GM19468 (cell line): ENCODE measurements at regions not wholly inside any gene's neighbourhood (a gene's known extent, or its start where the extent isn't known, plus 50 kb on each side); places are given as distances from the start of the nearest gene placed in this dataset.

Experiments
- ATAC-seq: cut with Tn5 transposase; IDR thresholded peaks from one replicate; pipeline ENCODE4 v1.9.1; 2021; ENCODE audit warnings: mild to moderate bottlenecking, moderate library complexity, moderate number of reproducible peaks; ENCODE audit not compliant: unreplicated experiment; ENCODE audit errors: extremely low read depth

DNA sequence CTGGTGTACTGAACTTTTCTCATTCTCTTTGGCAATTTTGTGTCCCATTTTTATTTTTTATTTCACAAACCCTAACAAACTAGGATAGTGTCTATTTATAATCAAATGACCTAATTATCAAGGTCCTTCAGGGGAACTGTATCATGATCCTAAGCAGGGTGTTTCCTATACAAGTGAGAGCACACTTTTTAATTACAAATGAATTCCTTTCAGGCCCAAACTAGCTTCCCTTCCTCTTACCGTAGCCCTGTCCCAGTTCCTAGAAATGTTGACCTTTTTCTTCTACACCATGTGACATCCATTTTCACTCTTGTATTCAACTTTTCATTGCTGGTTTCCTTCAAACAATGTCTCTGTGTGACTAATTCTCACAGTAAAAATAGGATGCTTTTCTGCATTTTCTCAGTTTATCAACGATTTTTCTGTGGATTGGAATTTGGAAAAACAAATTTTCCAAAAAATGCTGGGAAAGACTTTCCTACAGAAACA lies 411.4 kb downstream of the CCDC91 start:
- ATAC-seq, result no peak

DNA sequence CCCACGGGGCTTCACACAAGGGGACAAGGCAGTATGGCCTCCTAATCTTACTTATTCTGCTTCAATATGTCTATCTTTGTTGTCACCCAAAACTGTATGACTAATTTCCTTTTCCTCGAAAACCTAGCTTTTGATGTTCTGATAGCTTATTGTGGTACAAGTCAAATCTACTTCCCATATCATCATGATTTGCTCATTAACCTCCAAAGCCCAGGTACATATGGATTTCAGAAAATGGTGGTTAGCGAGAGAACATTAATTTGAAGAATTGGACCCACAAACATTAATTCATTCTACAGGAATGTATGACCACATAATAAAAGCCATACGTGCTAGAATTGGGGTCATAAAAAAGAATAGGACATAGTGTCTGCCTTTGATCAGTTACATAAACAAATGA lies 412.5 kb downstream of the CCDC91 start:
- no peak for ATAC-seq

DNA sequence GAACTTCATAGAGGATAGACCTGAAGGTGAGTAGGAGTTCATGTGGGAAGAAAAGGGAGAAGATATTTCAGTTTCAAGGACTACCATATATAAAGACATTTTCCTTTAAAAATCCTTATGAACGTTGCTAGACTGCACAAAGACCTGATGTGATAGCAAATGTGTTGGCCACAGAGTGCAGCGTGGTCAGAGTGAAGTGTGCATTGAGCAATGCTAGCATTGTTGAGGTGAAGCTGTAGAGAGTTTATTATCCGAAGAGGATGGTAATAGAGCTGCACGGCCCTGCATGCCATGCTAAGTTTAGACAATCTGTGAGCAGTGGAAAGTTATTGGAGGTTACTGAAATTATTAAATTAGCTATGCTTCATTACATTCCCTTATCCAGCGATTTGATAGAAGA lies 413.0 kb downstream of the CCDC91 start:
- no peak for ATAC-seq

DNA sequence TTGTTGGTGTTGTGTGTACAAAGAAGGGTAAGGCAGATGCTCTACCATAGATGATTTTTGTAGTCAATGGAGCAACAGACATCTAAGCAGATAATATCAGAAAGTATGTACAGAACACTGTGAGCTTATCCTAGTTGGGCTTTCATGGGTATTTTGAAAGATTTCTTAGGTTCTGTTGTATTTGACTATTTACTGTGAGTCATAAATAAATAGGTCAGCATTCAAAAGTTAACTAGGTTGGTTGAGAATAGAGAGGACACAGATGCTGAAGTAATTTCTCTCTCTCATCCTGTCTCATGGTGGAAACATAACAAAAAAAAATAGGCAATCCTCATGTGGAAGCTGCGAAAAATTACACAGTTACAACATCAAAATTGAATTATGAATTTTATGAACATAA lies 413.5 kb downstream of the CCDC91 start:
- ATAC-seq, result no peak

DNA sequence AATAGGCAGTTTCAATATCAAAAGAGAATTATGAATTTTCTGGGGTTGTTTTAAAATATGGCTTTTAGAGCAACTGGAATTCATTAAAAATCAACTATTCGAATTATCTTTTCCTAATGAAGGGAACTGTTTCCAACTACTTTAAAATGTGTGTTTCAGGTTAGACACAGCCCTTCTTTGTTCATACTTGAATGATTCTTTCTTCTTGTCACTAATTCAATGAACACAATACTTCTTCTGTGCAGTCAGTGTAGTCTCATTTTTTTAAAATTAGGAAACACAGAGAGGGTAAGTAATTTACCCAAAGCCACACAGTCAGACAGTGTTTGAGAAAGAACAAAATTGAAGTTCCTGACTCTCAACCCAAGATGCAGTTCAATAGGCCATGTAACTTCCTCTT lies 414.0 kb downstream of the CCDC91 start:
- ATAC-seq, result no peak

DNA sequence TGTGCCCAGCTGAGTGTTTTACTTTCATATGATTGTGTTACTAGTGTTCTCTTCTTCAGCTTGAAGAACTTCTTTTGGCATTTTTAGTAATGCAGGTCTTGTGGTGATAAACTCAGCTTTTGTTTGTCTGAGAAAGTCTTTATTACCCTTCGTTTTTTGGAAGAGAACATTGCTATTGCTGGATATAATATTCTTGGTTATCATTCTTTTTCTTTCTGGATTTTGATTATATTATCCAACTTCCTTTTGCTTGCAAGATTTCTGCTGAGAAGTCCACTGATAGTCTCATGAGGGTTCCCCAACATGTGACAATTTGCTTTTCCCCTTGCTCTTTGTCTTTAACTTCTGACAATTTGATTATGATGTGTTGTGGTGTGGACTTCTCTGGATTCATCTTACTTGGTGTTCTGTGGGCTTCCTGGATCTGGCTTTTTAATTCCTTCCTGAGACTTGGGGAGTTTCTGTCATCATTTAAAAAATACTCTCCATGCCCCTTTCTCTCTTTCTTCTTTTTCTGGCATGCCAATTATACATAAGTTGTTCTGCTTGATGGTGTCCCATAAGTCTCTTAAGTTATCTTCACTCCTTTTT lies 416.8 kb downstream of the CCDC91 start:
- no peak for ATAC-seq

DNA sequence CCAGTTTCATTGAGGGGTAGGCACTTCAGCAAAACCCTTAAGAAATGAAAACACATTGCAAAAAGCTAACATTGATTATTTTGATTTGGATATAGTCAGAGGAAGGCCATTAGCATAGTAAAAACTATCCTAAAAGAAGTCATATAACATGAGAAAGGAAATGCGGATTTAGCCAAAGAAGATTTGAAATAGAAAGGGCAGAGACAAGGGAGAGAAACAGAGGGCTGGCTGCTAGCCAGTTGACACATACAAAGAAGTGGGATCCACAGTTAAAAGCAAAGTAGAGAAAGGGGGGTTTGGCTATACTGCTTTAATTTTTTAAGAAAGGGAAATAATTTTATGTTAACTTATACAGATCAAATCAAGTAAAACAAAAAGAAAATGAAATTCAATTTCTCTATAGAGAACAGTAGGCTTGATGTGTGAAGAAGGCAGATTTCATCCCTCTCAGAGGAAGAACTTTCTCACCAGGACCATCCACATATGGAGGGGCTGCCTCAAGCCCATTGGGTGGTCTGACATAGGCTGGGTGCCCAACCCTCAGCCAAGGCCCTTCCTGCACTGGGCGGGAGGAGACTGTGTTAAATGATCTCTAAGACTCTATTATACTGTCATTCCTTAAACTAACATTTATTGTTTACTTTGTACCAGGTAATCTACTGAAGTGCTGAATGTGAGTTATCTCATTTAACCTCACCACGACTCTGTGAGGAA lies 420.3 kb downstream of the CCDC91 start:
- no peak for ATAC-seq

DNA sequence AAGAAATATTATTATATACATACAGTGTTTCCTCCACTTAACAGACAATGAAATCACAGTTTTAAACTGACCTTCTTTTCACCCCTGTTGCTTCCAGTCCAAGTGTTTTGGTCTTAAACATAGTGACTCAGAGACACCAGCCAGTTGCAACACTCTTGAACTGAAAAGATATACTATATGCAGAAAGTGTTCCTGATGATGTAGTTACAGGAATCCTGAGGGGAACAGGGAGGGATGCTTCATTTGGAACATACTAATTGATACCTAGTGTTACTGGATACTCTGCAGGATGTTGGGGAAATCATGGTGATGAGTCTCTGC lies 420.8 kb downstream of the CCDC91 start:
- ATAC-seq, result no peak

DNA sequence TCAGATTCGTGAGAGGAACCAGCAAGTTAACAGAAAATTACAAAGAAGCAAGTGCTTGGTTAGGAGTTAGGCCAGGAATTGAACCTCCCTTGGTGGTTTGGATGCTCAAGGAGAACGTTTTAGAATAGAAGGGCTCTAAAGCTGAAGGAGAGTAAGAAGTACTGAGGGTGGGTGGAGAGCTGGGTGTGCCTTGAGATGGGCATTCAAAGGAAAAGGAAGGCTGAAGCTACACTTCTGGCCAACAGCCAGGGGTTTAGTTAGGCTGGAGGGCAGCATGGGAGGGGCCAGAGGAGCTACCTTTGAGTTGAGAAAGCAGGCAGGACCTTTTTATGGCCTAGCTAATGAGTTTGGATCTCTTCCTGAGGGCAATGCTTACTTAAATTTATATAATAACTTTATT lies 421.2 kb downstream of the CCDC91 start:
- no peak for ATAC-seq

DNA sequence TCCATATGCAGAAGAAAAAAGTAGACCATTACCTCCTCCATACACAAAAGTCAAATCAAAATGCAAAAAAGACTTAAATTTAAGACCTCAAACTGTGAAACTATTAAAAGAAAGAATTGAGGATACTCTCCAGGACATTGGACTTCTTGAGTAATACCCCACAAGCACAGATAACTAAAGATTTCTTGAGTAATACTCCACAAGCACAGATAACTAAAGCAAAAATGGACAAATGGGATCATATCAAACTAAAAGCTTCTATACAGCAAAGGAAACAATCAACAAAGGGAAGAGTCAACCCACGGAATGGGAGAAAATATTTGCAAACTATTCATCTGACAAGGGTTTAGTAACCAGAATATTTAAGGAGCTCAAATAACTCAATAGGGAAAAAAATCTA lies 427.9 kb downstream of the CCDC91 start:
- ATAC-seq, result no peak

DNA sequence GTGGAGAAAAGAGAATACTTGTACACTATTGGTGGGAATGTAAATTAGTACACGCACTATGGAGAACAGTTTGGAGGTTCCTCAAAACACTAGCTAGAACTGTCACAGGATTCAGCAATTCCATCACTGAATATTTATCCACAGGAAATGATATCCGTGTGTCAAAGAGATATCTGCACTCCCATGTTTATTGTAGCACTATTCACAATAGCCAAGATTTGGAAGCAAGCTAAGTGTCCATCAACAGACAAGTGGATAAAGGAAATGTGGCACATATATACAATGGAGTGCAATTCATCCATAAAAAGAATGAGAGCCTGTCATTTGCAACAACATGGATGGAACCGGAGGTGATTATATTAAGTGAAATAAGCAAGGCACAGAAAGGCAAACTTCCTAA lies 428.5 kb downstream of the CCDC91 start:
- ATAC-seq, result no peak

DNA sequence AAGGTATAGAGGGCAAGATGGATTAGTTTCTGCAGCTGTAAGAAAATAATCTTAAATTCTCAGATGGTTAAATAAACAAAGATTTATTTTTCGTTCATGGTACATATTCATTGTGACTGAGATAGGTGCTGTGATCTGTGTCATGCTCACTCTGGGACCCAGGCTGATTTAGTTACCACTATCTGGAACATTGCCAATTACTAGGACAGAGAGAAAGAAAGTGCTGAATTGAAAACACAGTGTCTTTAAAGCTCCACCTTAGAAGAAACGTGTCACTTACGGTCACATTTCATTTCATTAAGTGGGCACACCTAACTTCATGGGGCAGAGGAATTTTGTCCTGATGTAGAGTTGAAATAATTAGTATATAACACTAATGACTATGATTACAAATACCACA lies 430.0 kb downstream of the CCDC91 start:
- ATAC-seq, result no peak

DNA sequence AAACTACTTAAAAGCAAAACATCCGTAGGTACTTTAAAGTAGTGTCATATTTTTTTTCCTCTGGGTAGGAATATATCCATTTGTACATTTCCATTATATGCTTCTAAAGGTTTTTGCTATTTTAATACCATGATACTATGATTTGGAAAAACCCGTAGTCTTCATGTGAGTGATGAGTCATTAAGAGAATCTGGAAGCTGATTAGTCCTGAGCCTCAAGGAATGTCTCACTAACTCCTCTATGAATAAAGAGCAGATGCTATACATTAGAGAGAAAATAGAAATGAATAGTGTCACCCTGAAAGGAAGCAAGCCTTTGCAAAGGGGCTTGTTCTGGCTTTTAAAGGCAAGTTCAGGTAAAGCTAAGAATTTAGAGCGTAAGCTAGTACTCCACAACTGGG lies 432.1 kb downstream of the CCDC91 start:
- no peak for ATAC-seq

DNA sequence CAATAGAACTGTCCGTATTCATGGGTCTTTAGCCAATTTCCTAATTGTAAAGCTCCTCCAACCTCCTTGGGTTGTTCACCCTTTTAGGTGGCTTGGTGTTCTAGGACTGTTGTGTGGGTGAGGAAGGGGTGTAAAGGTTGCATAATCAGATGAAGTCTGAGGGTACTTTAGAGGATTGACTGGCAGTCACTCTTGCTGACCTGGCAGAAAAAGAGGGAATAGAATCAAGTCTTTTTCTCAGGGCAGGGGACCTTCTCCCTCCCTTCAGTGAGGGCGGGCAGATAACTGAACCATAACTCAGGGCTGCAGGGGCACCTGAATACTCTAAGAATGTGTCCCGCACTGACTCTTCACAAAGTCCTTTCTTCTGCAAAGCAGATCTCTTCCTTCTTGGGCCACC lies 436.2 kb downstream of the CCDC91 start:
- no peak for ATAC-seq

DNA sequence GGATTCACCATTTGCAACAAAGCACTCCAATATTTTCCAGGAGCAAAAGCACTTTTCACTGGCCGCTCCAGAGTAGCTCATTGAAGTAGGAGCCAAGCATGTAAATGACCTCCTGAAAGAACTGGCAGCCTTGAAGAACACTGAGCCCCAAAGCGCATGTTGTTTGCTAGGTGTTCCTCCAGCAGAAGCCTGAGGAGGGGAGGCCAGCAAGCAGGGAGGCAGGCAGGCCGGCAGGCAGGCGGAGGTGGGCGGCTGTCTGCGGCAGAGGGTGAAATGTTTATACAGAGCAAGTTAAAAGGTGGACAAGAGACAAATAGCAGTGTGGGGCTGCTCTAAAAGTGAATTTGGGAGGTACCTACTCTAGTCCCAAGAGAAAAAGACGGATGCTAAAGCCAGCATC lies 439.4 kb downstream of the CCDC91 start:
- ATAC-seq, result no peak

DNA sequence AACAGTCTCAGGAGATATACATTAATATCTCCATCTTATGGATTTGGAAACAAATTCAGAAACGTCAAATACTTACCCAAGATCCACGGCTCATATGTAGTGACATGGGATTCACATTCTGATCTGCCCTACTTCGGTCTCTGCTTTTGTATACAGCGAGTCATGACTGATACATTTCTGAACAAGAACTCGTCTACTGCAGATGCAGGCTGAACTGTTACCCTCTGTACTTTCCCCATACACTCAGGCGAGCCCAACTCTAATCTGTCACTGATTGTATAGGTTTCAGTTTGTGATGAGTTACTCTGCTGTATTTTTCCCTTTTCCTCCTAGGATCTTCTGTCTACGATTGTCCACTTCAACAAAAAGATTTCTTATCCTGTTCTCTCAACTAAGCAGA lies 441.6 kb downstream of the CCDC91 start:
- ATAC-seq, result no peak

DNA sequence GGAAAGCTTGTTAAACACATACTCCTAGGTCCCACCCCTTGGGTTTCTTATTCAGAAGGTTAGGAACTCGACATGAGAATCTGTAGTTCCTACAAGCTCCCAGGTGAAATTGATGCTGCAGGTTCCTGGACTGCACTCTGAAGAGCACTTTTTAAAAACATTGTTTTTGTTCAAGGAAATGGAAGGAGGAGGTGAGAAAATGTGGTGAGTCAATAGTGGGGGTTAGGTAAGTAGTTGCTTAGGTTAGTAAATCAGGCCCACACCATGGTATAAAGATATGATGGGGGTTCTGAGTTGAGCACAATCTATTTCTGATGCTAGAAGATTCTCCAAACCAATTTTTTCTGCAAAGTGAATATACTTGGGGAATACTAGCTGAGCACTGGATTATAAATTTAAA lies 450.3 kb downstream of the CCDC91 start:
- no peak for ATAC-seq

DNA sequence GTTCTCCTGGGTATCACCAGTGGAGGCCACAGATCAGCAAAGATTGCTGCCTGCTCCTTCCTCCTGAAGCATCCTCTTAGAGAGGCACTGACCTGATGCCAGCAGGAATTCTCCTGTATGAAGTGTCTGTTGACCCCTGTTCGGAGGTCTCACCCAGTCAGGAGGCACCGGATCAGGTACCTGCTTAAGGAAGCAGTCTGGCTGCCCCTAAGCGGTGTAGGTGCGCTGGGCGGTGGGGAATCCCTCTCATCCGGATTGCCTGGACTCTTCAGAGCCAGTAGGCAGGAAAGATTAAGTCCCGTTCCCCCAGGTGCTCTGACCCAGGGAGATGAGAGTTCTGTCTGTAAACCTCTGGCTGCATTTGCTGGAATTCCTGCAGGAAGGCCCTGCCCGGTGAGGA lies 455.2 kb downstream of the CCDC91 start:
- no peak for ATAC-seq

DNA sequence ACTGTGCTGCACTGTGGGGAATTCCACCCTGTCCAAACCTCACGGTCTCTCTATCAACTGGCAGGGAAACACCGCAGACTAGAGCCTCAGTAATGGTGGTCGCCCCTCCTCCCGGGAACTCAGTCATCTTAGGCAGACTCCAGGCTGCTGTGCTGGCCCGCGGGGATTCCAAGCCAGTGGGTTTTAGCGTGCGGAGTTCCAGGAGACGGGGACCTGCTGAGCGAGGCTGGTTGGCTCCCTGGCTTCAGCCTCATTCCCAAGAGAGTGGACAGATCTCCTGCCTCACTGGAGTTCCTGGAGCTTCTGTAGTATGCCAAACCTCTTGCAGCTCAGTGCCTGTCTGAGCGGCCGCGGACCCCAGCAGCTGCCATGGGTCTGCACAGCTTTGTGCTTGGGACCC lies 455.6 kb downstream of the CCDC91 start:
- no peak for ATAC-seq

DNA sequence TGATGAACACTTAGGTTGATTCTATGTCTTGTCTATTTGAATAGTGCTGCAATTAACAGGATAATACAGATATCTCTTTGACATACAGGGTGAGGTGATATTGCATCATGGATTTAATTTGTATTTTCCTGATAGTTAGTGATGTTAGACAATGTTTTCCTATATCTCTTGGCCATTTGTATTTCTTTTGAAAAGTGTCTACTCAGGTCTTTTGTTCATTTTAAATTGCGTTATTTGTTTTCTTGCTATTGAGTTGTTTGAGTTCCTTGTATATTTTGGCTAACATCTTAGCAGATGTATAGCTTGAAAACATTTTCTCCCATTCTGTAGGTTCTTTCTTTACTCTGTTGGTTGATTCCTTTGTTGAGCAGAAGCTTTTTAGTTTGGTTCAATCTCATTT lies 460.6 kb downstream of the CCDC91 start:
- no peak for ATAC-seq

DNA sequence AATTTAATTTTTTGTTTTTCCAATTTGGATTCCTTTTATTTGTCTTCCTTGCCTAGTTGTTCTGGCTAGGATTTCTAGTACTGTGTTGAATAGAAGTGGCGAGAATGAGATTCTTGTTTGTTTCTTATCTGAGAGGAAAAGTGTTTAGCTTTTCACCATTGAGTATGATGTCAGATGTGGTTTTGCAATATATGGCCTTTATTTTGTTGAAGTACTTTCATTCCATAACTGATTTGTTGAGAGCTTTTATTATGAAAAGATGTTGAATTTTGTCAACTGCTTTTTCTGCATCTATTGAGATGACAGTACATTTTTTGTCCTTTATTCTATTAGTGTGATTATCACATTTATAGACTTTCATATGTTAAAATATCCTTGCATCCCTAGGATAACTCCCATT lies 462.0 kb downstream of the CCDC91 start:
- ATAC-seq, result no peak

DNA sequence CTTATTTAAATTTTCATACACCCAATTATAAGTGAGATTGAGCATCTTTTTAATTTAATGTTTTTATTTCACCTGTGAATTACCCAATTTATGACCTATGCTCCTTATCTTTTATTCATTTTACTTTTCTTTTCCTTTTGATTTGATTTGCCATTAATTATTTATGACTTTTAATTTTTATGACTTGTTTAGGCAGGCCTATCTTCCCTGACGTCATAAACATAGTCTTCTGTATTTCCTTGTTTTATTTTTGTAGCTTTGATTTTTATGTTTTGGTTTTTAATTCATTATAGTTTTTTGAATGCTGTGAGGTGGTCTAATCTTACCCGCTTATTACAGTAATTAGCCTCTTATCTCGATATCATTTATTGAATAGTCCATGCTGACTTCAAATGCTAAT lies 467.1 kb upstream of the FAR2 start:
- ATAC-seq, result no peak
